HG02852 (cell line): ENCODE measurements at regions not wholly inside any gene's neighbourhood (a gene's known extent, or its start where the extent isn't known, plus 50 kb on each side); places are given as distances from the start of the nearest gene placed in this dataset.

Experiments
- ATAC-seq: cut with Tn5 transposase; IDR thresholded peaks from one replicate; pipeline ENCODE4 v1.9.1; 2021; ENCODE audit warnings: mild to moderate bottlenecking, moderate library complexity; ENCODE audit not compliant: unreplicated experiment

GRCh38 chr2:234341306-234341985 lies 155.4 kb downstream of the ARL4C start:
- no peak for ATAC-seq

DNA sequence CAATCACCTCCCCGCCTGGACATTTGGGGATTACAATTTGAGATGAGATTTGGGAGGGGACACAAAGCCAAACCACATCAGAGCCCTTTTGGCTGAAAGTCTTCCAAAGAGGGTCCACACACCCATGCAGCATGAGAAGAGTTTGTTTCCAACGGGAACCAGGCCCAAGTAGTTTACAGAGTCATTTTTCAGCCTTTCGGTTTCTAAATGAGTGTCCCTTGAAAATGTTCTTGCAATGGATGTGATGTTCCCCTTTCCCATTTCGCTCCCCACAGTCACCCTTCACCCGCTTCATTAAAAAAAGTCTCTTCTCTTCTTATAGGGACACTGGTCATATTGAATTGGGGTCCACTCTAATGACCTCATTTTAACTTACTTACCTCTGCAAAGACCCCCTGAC lies 157.4 kb downstream of the ARL4C start:
- no peak for ATAC-seq

- no peak for ATAC-seq
Measured at GRCh38 chr2:234339011-234339410, 157.9 kb downstream of the ARL4C start.

GRCh38 chr2:234335661-234336228 lies 161.1 kb downstream of the ARL4C start:
- ATAC-seq: no peak

DNA sequence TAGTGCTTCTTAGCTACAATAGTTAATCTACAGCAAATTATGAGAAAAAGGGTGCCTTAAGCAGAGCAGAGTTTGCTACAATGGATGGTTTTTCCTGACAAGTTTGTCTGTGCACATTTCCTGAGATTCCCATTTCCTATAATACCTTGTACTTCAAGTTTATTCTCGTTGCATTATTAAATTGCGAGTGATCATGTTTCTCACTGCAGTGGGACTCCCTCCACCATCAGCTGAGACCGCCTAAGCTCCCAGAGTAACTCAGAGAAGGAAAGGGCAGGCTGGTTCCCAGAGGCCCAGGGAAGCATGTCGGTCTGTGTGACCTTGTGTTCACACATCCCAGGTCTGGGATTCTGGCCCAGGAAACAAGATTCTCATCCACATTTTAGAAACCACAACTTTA lies 162.1 kb downstream of the ARL4C start:
- no peak for ATAC-seq

DNA sequence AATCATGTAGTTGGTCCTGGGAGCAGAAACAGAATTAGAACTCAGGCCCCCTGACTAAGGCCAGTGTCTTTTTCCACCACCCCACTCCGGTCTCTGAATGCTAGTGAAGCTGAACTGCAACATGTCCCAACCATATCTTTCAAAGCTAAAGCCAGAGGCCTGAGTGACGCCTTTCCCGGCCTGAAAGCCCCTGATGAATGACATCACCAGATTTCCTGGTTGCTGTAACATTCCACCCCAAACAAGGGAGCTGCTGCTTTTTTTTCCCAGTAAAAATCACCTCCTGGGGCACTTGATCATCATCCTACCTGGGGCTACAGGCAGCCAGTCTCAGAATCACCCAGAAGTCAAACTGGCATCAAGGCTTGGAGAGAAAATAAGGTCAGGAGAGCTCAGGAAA lies 162.7 kb downstream of the ARL4C start:
- no peak for ATAC-seq

DNA sequence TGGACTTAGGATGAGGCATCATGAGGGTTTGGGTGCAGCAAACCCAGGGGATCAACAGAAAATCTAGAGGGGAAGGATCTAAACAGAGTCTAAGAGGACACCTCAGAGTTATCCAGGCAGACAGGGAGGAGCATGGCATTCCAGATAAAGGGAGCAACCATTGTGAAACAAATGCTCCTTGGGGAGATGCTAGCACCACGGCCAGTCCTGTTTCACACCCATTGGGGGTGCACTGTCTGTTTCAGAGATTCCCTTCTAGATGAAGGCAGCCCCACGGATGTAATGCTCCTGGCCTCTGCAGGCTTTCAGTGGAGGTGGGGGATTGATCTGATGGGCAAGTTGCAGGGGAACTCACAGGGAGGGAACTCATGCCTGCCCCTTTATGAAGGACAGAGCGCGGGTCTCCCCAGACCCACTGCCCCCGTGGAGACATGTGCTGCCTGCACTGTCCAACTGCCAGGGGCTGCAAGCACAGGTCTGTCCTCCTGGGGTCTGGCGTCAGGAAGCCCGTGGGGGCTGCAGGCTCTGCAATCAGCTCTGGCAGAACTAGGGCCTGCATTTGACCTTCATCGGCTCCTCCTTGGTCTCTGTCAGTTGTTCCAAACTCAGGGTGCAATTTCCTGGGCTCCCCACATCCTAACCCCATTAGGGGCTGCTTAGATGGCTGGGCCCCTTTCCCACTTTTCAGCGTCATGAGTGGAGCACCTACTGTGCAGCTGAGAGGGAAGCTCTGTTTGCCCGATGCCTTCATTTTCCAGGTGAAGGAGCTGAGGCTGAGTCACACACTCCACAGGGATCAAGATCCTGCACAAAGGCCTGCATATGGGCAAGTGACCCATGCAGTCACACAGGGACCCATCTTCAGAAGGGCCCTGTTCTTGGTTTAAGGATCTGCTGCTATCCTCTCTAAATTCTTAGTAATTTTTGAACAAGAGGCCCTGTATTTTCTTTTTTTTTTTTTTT lies 163.4 kb downstream of the ARL4C start:
- ATAC-seq: no peak

- no peak for ATAC-seq
Measured at GRCh38 chr2:234331966-234332365, 164.9 kb downstream of the ARL4C start.

GRCh38 chr2:234331566-234331965 lies 165.3 kb downstream of the ARL4C start:
- ATAC-seq: no peak

- ATAC-seq: no peak
Measured at GRCh38 chr2:234330902-234331301, 166.0 kb downstream of the ARL4C start.

GRCh38 chr2:234329202-234329960 lies 167.5 kb downstream of the ARL4C start:
- no peak for ATAC-seq

GRCh38 chr2:234328444-234328990 lies 168.4 kb downstream of the ARL4C start:
- no peak for ATAC-seq

- no peak for ATAC-seq
Measured at GRCh38 chr2:234326694-234327093, 170.2 kb downstream of the ARL4C start.

GRCh38 chr2:234324116-234324515 lies 172.8 kb downstream of the ARL4C start:
- ATAC-seq: no peak

GRCh38 chr2:234322766-234323465 lies 174.0 kb downstream of the ARL4C start:
- ATAC-seq: no peak

- no peak for ATAC-seq
Measured at GRCh38 chr2:234320066-234320465, 176.8 kb downstream of the ARL4C start.

DNA sequence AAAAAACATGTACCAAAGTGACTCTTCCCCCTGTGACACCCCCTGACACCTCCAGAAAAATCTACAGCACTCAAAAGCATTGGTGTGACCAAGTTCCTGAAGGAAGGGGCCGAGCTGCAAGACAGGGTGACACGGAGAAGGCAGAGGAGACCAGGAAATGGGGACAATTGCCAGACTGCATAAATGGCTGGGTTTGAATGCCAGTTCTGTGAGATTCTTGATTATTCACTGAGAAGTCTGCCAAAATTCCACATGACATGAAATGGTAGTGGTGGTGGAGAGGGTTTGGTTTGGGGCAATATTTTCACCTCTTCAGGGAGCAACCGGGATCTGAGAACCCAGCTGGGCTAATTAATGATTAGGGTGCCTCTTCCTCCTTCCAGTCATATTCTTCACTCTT lies 178.5 kb downstream of the ARL4C start:
- no peak for ATAC-seq

GRCh38 chr2:234313558-234313957 lies 183.3 kb downstream of the ARL4C start:
- ATAC-seq: no peak

- ATAC-seq: no peak
Measured at GRCh38 chr2:234310166-234310565, 186.7 kb downstream of the ARL4C start.

DNA sequence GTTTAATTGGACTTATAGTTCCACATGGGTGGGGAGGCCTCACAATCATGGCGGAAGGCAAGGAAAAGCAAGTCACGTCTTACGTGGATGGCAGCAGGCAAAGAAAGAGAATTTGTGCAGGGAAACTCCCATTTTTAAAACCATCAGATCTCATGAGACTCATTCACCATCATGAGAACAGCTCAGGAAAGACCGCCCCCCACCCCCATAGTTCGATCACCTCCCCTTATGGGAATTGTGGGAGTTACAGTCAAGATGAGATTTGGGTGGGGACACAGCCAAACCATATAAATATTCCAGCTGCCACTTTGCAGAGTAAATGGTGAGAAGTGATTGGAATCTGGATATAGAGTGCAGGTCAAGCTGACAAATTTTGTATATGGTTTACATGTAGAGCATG lies 187.4 kb downstream of the ARL4C start:
- no peak for ATAC-seq
